Esophagus (tissue), 2 donors: ENCODE measurements at regions not wholly inside any gene's neighbourhood (a gene's known extent, or its start where the extent isn't known, plus 50 kb on each side); places are given as distances from the start of the nearest gene placed in this dataset.

ENCODE experiments used
- H3K27ac ChIP-seq, 2 donors: one replicate each; pipeline ENCODE4 v1.5.1; 2013; ENCODE audit warnings: low read depth in 2 of 2, mild to moderate bottlenecking in 2 of 2, inconsistent platforms in 1 of 2, low read length in 1 of 2, moderate library complexity in 1 of 2
- H3K27me3 ChIP-seq, 2 donors: one replicate each; pipeline ENCODE4 v1.6.1; 2013; ENCODE audit warnings: low read length in 2 of 2, control low read depth in 1 of 2, mild to moderate bottlenecking in 1 of 2; ENCODE audit not compliant: insufficient read depth in 2 of 2, control insufficient read depth in 1 of 2
- H3K36me3 ChIP-seq, 2 donors: one replicate each; pipeline ENCODE4 v1.6.1; 2013; ENCODE audit warnings: low read length in 1 of 2; ENCODE audit not compliant: control insufficient read depth in 2 of 2, insufficient read depth in 2 of 2
- H3K4me1 ChIP-seq, 2 donors: one replicate each; pipeline ENCODE4 v1.6.1; 2013; ENCODE audit warnings: low read length in 1 of 2; ENCODE audit not compliant: control insufficient read depth in 2 of 2, insufficient read depth in 2 of 2
- H3K4me3 ChIP-seq, 2 donors: one replicate each; pipeline ENCODE4 v1.5.1; 2013; ENCODE audit warnings: low read length in 2 of 2, mild to moderate bottlenecking in 2 of 2, low read depth in 1 of 2, moderate library complexity in 1 of 2
- H3K9me3 ChIP-seq, 2 donors: one replicate each; pipeline ENCODE4 v1.6.1; 2013; ENCODE audit warnings: mild to moderate bottlenecking in 2 of 2, low read depth in 1 of 2, low read length in 1 of 2, moderate library complexity in 1 of 2; ENCODE audit not compliant: control insufficient read depth in 2 of 2, insufficient read depth in 1 of 2
- WGBS, 2 donors: extraction: QIAGEN DNeasy Blood & Tissue Kit; methylation state at CpG; one replicate each; pipeline ENCODE4 v1.1.7; 2013; 5-methylcytosine and 5-hydroxymethylcytosine counted together
- donor health status: healthy with polysubstance abuse.
- donor health status: Bipolar disorder and iron deficiency.

GRCh38 chr1:239232921-239233320 lies 153.4 kb upstream of the CHRM3 start:
- WGBS, 2 donors, result 69 to 83% methylated on average over 2 of the region's 2 CpGs
- no peaks in the 10 kb centered on the region for H3K4me1 ChIP-seq
- no peak overlapping the region for H3K27ac ChIP-seq
- H3K36me3 ChIP-seq, result no peaks in the 10 kb centered on the region
- H3K27me3 ChIP-seq, result no peaks in the 10 kb centered on the region
- no peaks in the 10 kb centered on the region for H3K9me3 ChIP-seq
- H3K4me3 ChIP-seq, result no peak overlapping the region

GRCh38 chr1:239228451-239228850 lies 157.9 kb upstream of the CHRM3 start:
- no peak overlapping the region for H3K27ac ChIP-seq
- peaks cover 0 to 6% of the 10 kb centered on the region in 2 donors for H3K9me3 ChIP-seq
- no peaks in the 10 kb centered on the region for H3K4me1 ChIP-seq
- no peak overlapping the region for H3K4me3 ChIP-seq
- H3K36me3 ChIP-seq, result no peaks in the 10 kb centered on the region
- no peaks in the 10 kb centered on the region for H3K27me3 ChIP-seq

- Histone ChIP-seq H3K27me3 (no peaks in the 10 kb centered on the region), H3K27ac (no peak overlapping the region), H3K4me3 (no peak overlapping the region), H3K4me1 (no peaks in the 10 kb centered on the region), H3K36me3 (no peaks in the 10 kb centered on the region), H3K9me3 (peaks cover 0 to 6% of the 10 kb centered on the region in 2 donors)
- WGBS, 2 donors, result 83 to 88% methylated on average over 2 of the region's 2 CpGs
Observed at GRCh38 chr1:239225396-239225795, 161.0 kb upstream of the CHRM3 start.

GRCh38 chr1:239224100-239224499 lies 162.3 kb upstream of the CHRM3 start:
- H3K4me3 ChIP-seq, result no peak overlapping the region
- no peaks in the 10 kb centered on the region for H3K36me3 ChIP-seq
- no peaks in the 10 kb centered on the region for H3K27me3 ChIP-seq
- 82 to 88% methylated on average over 2 of the region's 2 CpGs for WGBS, 2 donors
- H3K4me1 ChIP-seq, result no peaks in the 10 kb centered on the region
- H3K9me3 ChIP-seq, result peaks cover 0 to 6% of the 10 kb centered on the region in 2 donors
- no peak overlapping the region for H3K27ac ChIP-seq

- WGBS, 2 donors, result 65 to 73% methylated on average over 1 of the region's 1 CpG
- Histone ChIP-seq H3K36me3 (no peaks in the 10 kb centered on the region), H3K9me3 (peaks cover 0 to 6% of the 10 kb centered on the region in 2 donors), H3K27me3 (no peaks in the 10 kb centered on the region), H3K4me3 (no peak overlapping the region), H3K4me1 (no peaks in the 10 kb centered on the region), H3K27ac (no peak overlapping the region)
Observed at GRCh38 chr1:239222999-239223398, 163.4 kb upstream of the CHRM3 start.

GRCh38 chr1:239221656-239222055 lies 164.7 kb upstream of the CHRM3 start:
- 93 to 94% methylated on average over 2 of the region's 2 CpGs for WGBS, 2 donors
- Histone ChIP-seq H3K9me3 (peaks cover 0 to 4% of the 10 kb centered on the region in 2 donors), H3K4me3 (no peak overlapping the region), H3K27me3 (no peaks in the 10 kb centered on the region), H3K4me1 (no peaks in the 10 kb centered on the region), H3K27ac (no peak overlapping the region), H3K36me3 (no peaks in the 10 kb centered on the region)

GRCh38 chr1:239219679-239220078 lies 166.7 kb upstream of the CHRM3 start:
- H3K4me3 ChIP-seq, result no peak overlapping the region
- 82 to 88% methylated on average over 2 of the region's 2 CpGs for WGBS, 2 donors

GRCh38 chr1:239218301-239218700 lies 168.1 kb upstream of the CHRM3 start:
- Histone ChIP-seq H3K4me3 (no peak overlapping the region), H3K4me1 (no peaks in the 10 kb centered on the region)
- 79 to 82% methylated on average over 1 of the region's 1 CpG for WGBS, 2 donors

More at GRCh38 chr1:239219679-239220078, 166.7 kb upstream of the CHRM3 start:
- H3K27ac ChIP-seq, result no peak overlapping the region
- H3K9me3 ChIP-seq, result no peaks in the 10 kb centered on the region
- H3K36me3 ChIP-seq, result no peaks in the 10 kb centered on the region
- H3K4me1 ChIP-seq, result no peaks in the 10 kb centered on the region
- no peaks in the 10 kb centered on the region for H3K27me3 ChIP-seq

GRCh38 chr1:239212811-239213220 lies 173.6 kb upstream of the CHRM3 start:
- WGBS, 2 donors, result 46 to 56% methylated on average over 10 of the region's 10 CpGs
- Histone ChIP-seq H3K4me1 (no peaks in the 10 kb centered on the region), H3K4me3 (no peak overlapping the region), H3K36me3 (no peaks in the 10 kb centered on the region), H3K27me3 (no peaks in the 10 kb centered on the region), H3K27ac (no peak overlapping the region), H3K9me3 (no peaks in the 10 kb centered on the region)

More at GRCh38 chr1:239218301-239218700, 168.1 kb upstream of the CHRM3 start:
- H3K27me3 ChIP-seq, result no peaks in the 10 kb centered on the region
- H3K36me3 ChIP-seq, result no peaks in the 10 kb centered on the region
- no peak overlapping the region for H3K27ac ChIP-seq
- H3K9me3 ChIP-seq, result no peaks in the 10 kb centered on the region

- 76 to 80% methylated on average over 1 of the region's 1 CpG for WGBS, 2 donors
- no peaks in the 10 kb centered on the region for H3K36me3 ChIP-seq
- H3K4me1 ChIP-seq, result no peaks in the 10 kb centered on the region
- no peaks in the 10 kb centered on the region for H3K27me3 ChIP-seq
- H3K27ac ChIP-seq, result no peak overlapping the region
- H3K9me3 ChIP-seq, result no peaks in the 10 kb centered on the region
- H3K4me3 ChIP-seq, result no peak overlapping the region
Observed at GRCh38 chr1:239209591-239209990, 176.8 kb upstream of the CHRM3 start.
